Uterus (tissue), 2 donors: ENCODE measurements at regions not wholly inside any gene's neighbourhood (a gene's known extent, or its start where the extent isn't known, plus 50 kb on each side); places are given as distances from the start of the nearest gene placed in this dataset.

ENCODE experiments used
- POLR2A ChIP-seq, 2 donors: fragments of 450-650 bp; IDR thresholded peaks; one replicate each; pipeline ENCODE4 v1.6.1; 2016; ENCODE audit warnings: antibody characterized with exemption in 2 of 2, mild to moderate bottlenecking in 1 of 2, moderate library complexity in 1 of 2
- TF ChIP-seq, protein P1 (sequence below), 4 experiments: fragments of 200-600 bp in 2 of 4; fragments of 450-650 bp in 2 of 4; sonication (generic) in 2 of 4; IDR thresholded peaks; one replicate each; pipeline ENCODE4 v1.5.1; 2016 to 2019; ENCODE audit warnings: antibody characterized with exemption in 4 of 4, mild to moderate bottlenecking in 2 of 4, moderate library complexity in 1 of 4

DNA sequence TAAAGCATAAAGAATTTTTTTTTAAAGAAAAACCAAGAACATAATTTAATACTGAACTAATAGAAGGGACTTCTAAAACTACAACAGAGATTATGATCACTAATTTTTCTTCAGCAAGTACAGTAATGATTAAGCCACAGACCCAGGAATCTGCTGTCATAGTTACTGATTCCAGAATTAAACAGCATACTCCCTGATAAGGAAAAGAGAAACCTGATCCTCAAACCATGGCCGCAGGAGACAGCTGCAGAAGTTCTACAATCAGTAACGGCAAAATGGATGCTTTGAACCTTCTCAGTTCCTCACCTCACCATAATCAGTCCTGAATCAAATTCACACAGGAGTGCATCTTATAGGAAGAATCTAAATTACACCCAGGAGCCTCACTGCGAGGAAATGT lies 939.0 kb upstream of the SLITRK1 start:
- TF ChIP-seq, protein P1, sequence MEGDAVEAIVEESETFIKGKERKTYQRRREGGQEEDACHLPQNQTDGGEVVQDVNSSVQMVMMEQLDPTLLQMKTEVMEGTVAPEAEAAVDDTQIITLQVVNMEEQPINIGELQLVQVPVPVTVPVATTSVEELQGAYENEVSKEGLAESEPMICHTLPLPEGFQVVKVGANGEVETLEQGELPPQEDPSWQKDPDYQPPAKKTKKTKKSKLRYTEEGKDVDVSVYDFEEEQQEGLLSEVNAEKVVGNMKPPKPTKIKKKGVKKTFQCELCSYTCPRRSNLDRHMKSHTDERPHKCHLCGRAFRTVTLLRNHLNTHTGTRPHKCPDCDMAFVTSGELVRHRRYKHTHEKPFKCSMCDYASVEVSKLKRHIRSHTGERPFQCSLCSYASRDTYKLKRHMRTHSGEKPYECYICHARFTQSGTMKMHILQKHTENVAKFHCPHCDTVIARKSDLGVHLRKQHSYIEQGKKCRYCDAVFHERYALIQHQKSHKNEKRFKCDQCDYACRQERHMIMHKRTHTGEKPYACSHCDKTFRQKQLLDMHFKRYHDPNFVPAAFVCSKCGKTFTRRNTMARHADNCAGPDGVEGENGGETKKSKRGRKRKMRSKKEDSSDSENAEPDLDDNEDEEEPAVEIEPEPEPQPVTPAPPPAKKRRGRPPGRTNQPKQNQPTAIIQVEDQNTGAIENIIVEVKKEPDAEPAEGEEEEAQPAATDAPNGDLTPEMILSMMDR (IDR thresholded peaks at IDR 0.05): no peak
- no peak for TF ChIP-seq POLR2A (IDR thresholded peaks at IDR 0.05)
